PFSK-1 (cell line): ENCODE measurements at regions not wholly inside any gene's neighbourhood (a gene's known extent, or its start where the extent isn't known, plus 50 kb on each side); places are given as distances from the start of the nearest gene placed in this dataset.

Source experiments
- FOXP2 ChIP-seq: optimal IDR thresholded peaks from 2 replicates; pipeline ENCODE3; 2011; ENCODE audit warnings: borderline replicate concordance, control low read depth, inconsistent platforms; ENCODE audit not compliant: insufficient read depth; ENCODE audit errors: extremely low read length, extremely low read depth
- POLR2AphosphoS5 ChIP-seq: IDR thresholded peaks from 2 replicates; pipeline ENCODE4 v1.6.1; 2012; ENCODE audit warnings: low read depth, mild to moderate bottlenecking, control low read depth, low read length, moderate library complexity
- SIN3A ChIP-seq: IDR thresholded peaks from 2 replicates; pipeline ENCODE4 v1.6.1; 2012; ENCODE audit warnings: mild to moderate bottlenecking, low read length, moderate library complexity, borderline replicate concordance; ENCODE audit not compliant: insufficient read depth
- TAF1 ChIP-seq: IDR thresholded peaks from 2 replicates; pipeline ENCODE4 v1.6.1; 2012; ENCODE audit warnings: low read length, control low read depth, borderline replicate concordance; ENCODE audit not compliant: insufficient read depth
- TF ChIP-seq, protein P1 (sequence below), 2 experiments: IDR thresholded peaks; 2 replicates each; pipeline versions ENCODE4 v1.6.1 to v1.8.0; 2011 to 2012; ENCODE audit warnings: low read depth in 2 of 2, low read length in 2 of 2, control low read depth in 1 of 2, inconsistent platforms in 1 of 2, mild to moderate bottlenecking in 1 of 2, moderate library complexity in 1 of 2; ENCODE audit not compliant: insufficient read depth in 1 of 2

DNA sequence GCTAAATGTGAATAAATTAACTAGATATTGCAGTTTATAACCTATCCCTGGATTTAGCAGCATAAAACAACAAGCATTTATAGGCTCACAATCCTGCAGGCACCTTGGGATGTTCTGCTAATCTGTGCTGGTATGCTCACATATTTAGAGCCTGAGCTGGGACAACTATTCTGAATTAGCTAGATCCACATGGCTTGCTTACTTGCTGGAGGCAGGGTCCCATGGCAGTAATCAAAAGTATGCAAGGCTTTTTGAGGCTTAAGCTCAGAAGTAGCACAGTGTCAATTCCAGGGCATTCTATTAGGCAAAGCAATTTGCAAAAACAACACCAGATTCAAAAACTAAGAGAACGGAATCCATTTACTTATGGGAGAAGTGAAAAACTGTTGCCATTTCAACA, 745.0 kb upstream of the ACO1 start:
- TF ChIP-seq POLR2AphosphoS5, result no peak
- TF ChIP-seq, protein P1, sequence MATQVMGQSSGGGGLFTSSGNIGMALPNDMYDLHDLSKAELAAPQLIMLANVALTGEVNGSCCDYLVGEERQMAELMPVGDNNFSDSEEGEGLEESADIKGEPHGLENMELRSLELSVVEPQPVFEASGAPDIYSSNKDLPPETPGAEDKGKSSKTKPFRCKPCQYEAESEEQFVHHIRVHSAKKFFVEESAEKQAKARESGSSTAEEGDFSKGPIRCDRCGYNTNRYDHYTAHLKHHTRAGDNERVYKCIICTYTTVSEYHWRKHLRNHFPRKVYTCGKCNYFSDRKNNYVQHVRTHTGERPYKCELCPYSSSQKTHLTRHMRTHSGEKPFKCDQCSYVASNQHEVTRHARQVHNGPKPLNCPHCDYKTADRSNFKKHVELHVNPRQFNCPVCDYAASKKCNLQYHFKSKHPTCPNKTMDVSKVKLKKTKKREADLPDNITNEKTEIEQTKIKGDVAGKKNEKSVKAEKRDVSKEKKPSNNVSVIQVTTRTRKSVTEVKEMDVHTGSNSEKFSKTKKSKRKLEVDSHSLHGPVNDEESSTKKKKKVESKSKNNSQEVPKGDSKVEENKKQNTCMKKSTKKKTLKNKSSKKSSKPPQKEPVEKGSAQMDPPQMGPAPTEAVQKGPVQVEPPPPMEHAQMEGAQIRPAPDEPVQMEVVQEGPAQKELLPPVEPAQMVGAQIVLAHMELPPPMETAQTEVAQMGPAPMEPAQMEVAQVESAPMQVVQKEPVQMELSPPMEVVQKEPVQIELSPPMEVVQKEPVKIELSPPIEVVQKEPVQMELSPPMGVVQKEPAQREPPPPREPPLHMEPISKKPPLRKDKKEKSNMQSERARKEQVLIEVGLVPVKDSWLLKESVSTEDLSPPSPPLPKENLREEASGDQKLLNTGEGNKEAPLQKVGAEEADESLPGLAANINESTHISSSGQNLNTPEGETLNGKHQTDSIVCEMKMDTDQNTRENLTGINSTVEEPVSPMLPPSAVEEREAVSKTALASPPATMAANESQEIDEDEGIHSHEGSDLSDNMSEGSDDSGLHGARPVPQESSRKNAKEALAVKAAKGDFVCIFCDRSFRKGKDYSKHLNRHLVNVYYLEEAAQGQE (IDR thresholded peaks at IDR 0.05; ENCODE audit: insufficient read depth in 1 of 2, low read depth in 2 of 2, low read length in 2 of 2), result no peak
- TF ChIP-seq SIN3A, result no peak
- TF ChIP-seq FOXP2, result no peak
- no peak for TF ChIP-seq TAF1

- TF ChIP-seq, protein P1 (IDR thresholded peaks at IDR 0.05; ENCODE audit: insufficient read depth in 1 of 2, low read depth in 2 of 2, low read length in 2 of 2), result no peak
- no peak for TF ChIP-seq TAF1
- no peak for TF ChIP-seq SIN3A
- TF ChIP-seq POLR2AphosphoS5, result no peak
- TF ChIP-seq FOXP2, result no peak
Observed at GRCh38 chr9:31669311-31669710, 715.1 kb upstream of the ACO1 start.

DNA sequence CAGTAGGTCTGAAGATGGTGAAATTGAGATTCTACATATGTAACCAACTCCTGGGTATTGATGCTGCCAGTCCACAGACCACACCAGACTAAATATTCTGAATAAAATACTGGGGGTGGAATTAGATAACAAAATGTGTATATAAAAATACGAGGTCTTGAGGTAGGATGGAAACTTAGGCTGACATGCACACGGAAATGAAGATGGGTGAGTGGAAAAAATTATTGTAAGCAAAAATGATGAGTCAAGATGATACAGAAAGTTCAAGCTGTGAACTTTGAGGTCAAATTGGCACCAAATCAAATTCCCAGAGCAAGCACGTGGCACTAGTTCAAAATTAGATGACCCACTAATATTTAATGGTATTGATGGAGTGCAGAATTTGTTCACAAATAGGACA, 713.4 kb upstream of the ACO1 start:
- TF ChIP-seq TAF1 (no peak), SIN3A (no peak), FOXP2 (no peak), POLR2AphosphoS5 (no peak)
- TF ChIP-seq, protein P1 (IDR thresholded peaks at IDR 0.05; ENCODE audit: insufficient read depth in 1 of 2, low read depth in 2 of 2, low read length in 2 of 2), result no peak

DNA sequence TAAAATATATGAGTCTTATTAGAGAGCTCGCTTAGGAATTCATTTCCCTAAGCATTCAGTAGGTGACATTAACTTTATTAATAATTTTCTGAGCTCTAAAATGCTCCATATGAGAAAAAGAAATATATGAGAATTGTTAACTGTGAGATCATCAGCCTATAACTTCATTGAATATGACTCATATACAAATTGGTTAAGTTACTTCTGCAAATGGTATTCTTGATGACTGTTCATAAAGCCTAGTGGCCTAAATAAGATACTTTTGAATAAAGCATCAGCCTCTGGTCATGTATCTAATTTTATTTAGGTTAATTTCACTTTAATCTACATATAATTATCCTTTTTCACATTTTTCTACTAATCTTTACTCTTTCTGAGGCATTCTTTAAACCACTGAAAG, 710.2 kb upstream of the ACO1 start:
- TF ChIP-seq POLR2AphosphoS5 (no peak), SIN3A (no peak), TAF1 (no peak), FOXP2 (no peak)

DNA sequence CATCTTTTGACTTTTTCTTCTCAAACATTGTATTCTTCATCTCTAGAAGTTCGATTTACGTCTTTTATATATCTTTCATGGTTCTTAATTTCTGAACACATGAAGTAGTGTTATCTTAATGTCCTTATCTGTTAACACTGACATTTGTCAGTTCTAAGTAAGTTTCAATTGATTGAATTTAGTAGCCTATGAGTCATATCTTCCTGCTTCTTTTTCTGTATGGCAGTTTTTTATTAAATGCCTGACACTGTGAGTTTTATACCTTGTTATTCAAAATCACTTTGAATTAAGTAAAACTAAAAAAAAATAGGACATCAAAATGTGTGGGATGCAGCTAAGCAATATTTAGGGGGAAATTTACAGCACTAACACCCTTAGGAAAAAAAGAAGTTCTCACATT, 707.0 kb upstream of the ACO1 start:
- TF ChIP-seq FOXP2, result no peak
- TF ChIP-seq, protein P1 (IDR thresholded peaks at IDR 0.05; ENCODE audit: insufficient read depth in 1 of 2, low read depth in 2 of 2, low read length in 2 of 2), result no peak
- TF ChIP-seq TAF1, result no peak
- no peak for TF ChIP-seq POLR2AphosphoS5
- TF ChIP-seq SIN3A, result no peak
